HEK293 (cell line): ENCODE measurements at regions not wholly inside any gene's neighbourhood (a gene's known extent, or its start where the extent isn't known, plus 50 kb on each side); places are given as distances from the start of the nearest gene placed in this dataset.

ENCODE experiments used
- CTCF ChIA-PET: fragments of 350-600 bp; formaldehyde crosslinking; extraction: SDS; loops from one replicate; lab custom pipeline; 2021; ENCODE audit warnings: antibody characterized with exemption; lab: Yijun Ruan, JAX
- POLR2A ChIA-PET: fragments of 300-600 bp; formaldehyde crosslinking; extraction: SDS; loops from one replicate; lab custom pipeline; 2020; ENCODE audit warnings: antibody characterized with exemption, inconsistent platforms; lab: Yijun Ruan, JAX
- H3K27ac ChIP-seq: fragments of 200-500 bp; sonication (Bioruptor generic); 2 replicates; pipeline ENCODE4 v1.5.1; 2014; ENCODE audit warnings: low read depth, low read length, control low read depth, inconsistent platforms; ENCODE audit errors: extremely low read depth
- H3K36me3 ChIP-seq, 2 experiments: fragments of 200-500 bp in 1 of 2; sonication (Bioruptor generic) in 1 of 2; 1 replicate in 1 of 2; 2 replicates in 1 of 2; pipeline ENCODE4 v1.5.1; 2014 to 2017; ENCODE audit warnings: inconsistent platforms in 2 of 2, low read length in 2 of 2; ENCODE audit not compliant: control insufficient read depth in 2 of 2, insufficient read depth in 1 of 2
- H3K4me1 ChIP-seq: fragments of 200-500 bp; sonication (Bioruptor generic); 2 replicates; pipeline ENCODE4 v1.5.1; 2014; ENCODE audit warnings: mild to moderate bottlenecking, low read length, inconsistent platforms; ENCODE audit not compliant: control insufficient read depth, insufficient read depth
- H3K4me3 ChIP-seq: 2 replicates; pipeline ENCODE4 v1.5.1; 2011; ENCODE audit warnings: low read depth, mild to moderate bottlenecking, control low read depth, low read length, moderate library complexity
- H3K9me3 ChIP-seq: fragments of 200-500 bp; sonication (Bioruptor generic); 2 replicates; pipeline ENCODE4 v1.5.1; 2014; ENCODE audit warnings: low read depth, low read length, inconsistent platforms; ENCODE audit not compliant: control insufficient read depth, insufficient read depth
- ATF2 ChIP-seq: fragments of 450-650 bp; formaldehyde crosslinking; IDR thresholded peaks from 2 replicates; pipeline ENCODE4 v1.5.1; 2016; ENCODE audit warnings: missing biosample characterization, missing genetic modification characterization, low read depth
- BCL6B ChIP-seq: fragments of 450-650 bp; formaldehyde crosslinking; IDR thresholded peaks from 2 replicates; pipeline ENCODE4 v1.5.1; 2017; ENCODE audit warnings: missing biosample characterization, missing genetic modification characterization
- EGR2 ChIP-seq: fragments of 450-650 bp; formaldehyde crosslinking; IDR thresholded peaks from 2 replicates; pipeline ENCODE4 v1.5.1; 2016; ENCODE audit warnings: low read depth, missing biosample characterization, missing genetic modification characterization
- GLI4 ChIP-seq: fragments of 450-650 bp; formaldehyde crosslinking; IDR thresholded peaks from 2 replicates; pipeline ENCODE4 v1.5.1; 2016; ENCODE audit warnings: missing biosample characterization, missing genetic modification characterization
- HIC1 ChIP-seq: fragments of 450-650 bp; formaldehyde crosslinking; IDR thresholded peaks from 2 replicates; pipeline ENCODE4 v1.5.1; 2016; ENCODE audit warnings: missing biosample characterization, missing genetic modification characterization
- KLF1 ChIP-seq: fragments of 450-650 bp; formaldehyde crosslinking; IDR thresholded peaks from 2 replicates; pipeline ENCODE4 v1.5.1; 2016; ENCODE audit warnings: missing biosample characterization, missing genetic modification characterization
- OSR2 ChIP-seq: fragments of 450-650 bp; formaldehyde crosslinking; IDR thresholded peaks from 2 replicates; pipeline ENCODE4 v1.5.1; 2016; ENCODE audit warnings: missing biosample characterization, missing genetic modification characterization
- SALL2 ChIP-seq: fragments of 450-650 bp; formaldehyde crosslinking; IDR thresholded peaks from 2 replicates; pipeline ENCODE4 v1.5.0; 2017; ENCODE audit warnings: missing biosample characterization, mild to moderate bottlenecking, missing genetic modification characterization, borderline replicate concordance
- SCRT2 ChIP-seq: fragments of 450-650 bp; formaldehyde crosslinking; IDR thresholded peaks from 2 replicates; pipeline ENCODE4 v1.5.1; 2016; ENCODE audit warnings: missing biosample characterization, missing genetic modification characterization
- SP2 ChIP-seq: fragments of 450-650 bp; formaldehyde crosslinking; IDR thresholded peaks from 2 replicates; pipeline ENCODE4 v1.5.1; 2016; ENCODE audit warnings: missing biosample characterization, missing genetic modification characterization
- SP7 ChIP-seq: fragments of 450-650 bp; formaldehyde crosslinking; IDR thresholded peaks from 2 replicates; pipeline ENCODE4 v1.5.1; 2016; ENCODE audit warnings: missing biosample characterization, missing genetic modification characterization
- ZBTB1 ChIP-seq: fragments of 450-650 bp; formaldehyde crosslinking; IDR thresholded peaks from 2 replicates; pipeline ENCODE4 v1.5.1; 2016; ENCODE audit warnings: missing biosample characterization, missing genetic modification characterization
- ZBTB21 ChIP-seq: fragments of 450-650 bp; formaldehyde crosslinking; IDR thresholded peaks from 2 replicates; pipeline ENCODE4 v1.5.1; 2017; ENCODE audit warnings: missing biosample characterization, missing genetic modification characterization
- ZBTB48 ChIP-seq: fragments of 450-650 bp; formaldehyde crosslinking; IDR thresholded peaks from 2 replicates; pipeline ENCODE4 v1.5.1; 2016; ENCODE audit warnings: missing biosample characterization, missing genetic modification characterization
- ZFP3 ChIP-seq: fragments of 450-650 bp; formaldehyde crosslinking; IDR thresholded peaks from 2 replicates; pipeline ENCODE4 v1.5.1; 2016; ENCODE audit warnings: low read depth, missing biosample characterization, missing genetic modification characterization
- ZNF112 ChIP-seq: fragments of 450-650 bp; formaldehyde crosslinking; IDR thresholded peaks from 2 replicates; pipeline ENCODE4 v1.5.0; 2017; ENCODE audit warnings: missing biosample characterization, missing genetic modification characterization
- ZNF169 ChIP-seq: fragments of 450-650 bp; formaldehyde crosslinking; IDR thresholded peaks from 2 replicates; pipeline ENCODE4 v1.5.1; 2016; ENCODE audit warnings: missing biosample characterization, missing genetic modification characterization
- ZNF221 ChIP-seq: fragments of 450-650 bp; formaldehyde crosslinking; IDR thresholded peaks from 2 replicates; pipeline ENCODE4 v1.5.1; 2017; ENCODE audit warnings: missing biosample characterization, missing genetic modification characterization, borderline replicate concordance
- ZNF239 ChIP-seq: fragments of 450-650 bp; formaldehyde crosslinking; IDR thresholded peaks from 2 replicates; pipeline ENCODE4 v1.5.1; 2016; ENCODE audit warnings: missing biosample characterization, missing genetic modification characterization
- ZNF24 ChIP-seq: fragments of 450-650 bp; formaldehyde crosslinking; IDR thresholded peaks from 2 replicates; pipeline ENCODE4 v1.5.1; 2016; ENCODE audit warnings: missing biosample characterization, missing genetic modification characterization
- ZNF354C ChIP-seq: fragments of 450-650 bp; formaldehyde crosslinking; IDR thresholded peaks from 2 replicates; pipeline ENCODE4 v1.5.1; 2016; ENCODE audit warnings: missing biosample characterization, missing genetic modification characterization, low read depth, borderline replicate concordance
- ZNF394 ChIP-seq: fragments of 450-650 bp; formaldehyde crosslinking; IDR thresholded peaks from 2 replicates; pipeline ENCODE4 v1.5.1; 2016; ENCODE audit warnings: missing biosample characterization, missing genetic modification characterization, mild to moderate bottlenecking, moderate library complexity, borderline replicate concordance
- ZNF423 ChIP-seq: fragments of 450-650 bp; formaldehyde crosslinking; IDR thresholded peaks from 2 replicates; pipeline ENCODE4 v1.5.1; 2016; ENCODE audit warnings: missing biosample characterization, missing genetic modification characterization
- ZNF510 ChIP-seq: fragments of 450-650 bp; formaldehyde crosslinking; IDR thresholded peaks from 2 replicates; pipeline ENCODE4 v1.5.1; 2018; ENCODE audit warnings: mild to moderate bottlenecking, missing genetic modification characterization, missing biosample characterization; ENCODE audit not compliant: insufficient replicate concordance
- ZNF610 ChIP-seq: fragments of 450-650 bp; formaldehyde crosslinking; IDR thresholded peaks from 2 replicates; pipeline ENCODE4 v1.5.1; 2016; ENCODE audit warnings: missing biosample characterization, missing genetic modification characterization, borderline replicate concordance
- ZNF626 ChIP-seq: fragments of 450-650 bp; sonication (Bioruptor Pico); formaldehyde crosslinking; IDR thresholded peaks from 2 replicates; pipeline ENCODE4 v1.5.1; 2018; ENCODE audit warnings: missing biosample characterization, missing genetic modification characterization, inconsistent platforms
- ZNF664 ChIP-seq: fragments of 450-650 bp; formaldehyde crosslinking; IDR thresholded peaks from 2 replicates; pipeline ENCODE4 v1.5.1; 2016; ENCODE audit warnings: missing biosample characterization, missing genetic modification characterization
- TF ChIP-seq, protein P1 (sequence below): fragments of 450-650 bp; formaldehyde crosslinking; IDR thresholded peaks from 2 replicates; pipeline ENCODE4 v1.5.0; 2017; ENCODE audit warnings: missing biosample characterization, missing genetic modification characterization, borderline replicate concordance
- TF ChIP-seq, protein P2 (sequence below): fragments of 450-650 bp; formaldehyde crosslinking; IDR thresholded peaks from 2 replicates; pipeline ENCODE4 v1.5.1; 2016; ENCODE audit warnings: missing biosample characterization, missing genetic modification characterization

DNA sequence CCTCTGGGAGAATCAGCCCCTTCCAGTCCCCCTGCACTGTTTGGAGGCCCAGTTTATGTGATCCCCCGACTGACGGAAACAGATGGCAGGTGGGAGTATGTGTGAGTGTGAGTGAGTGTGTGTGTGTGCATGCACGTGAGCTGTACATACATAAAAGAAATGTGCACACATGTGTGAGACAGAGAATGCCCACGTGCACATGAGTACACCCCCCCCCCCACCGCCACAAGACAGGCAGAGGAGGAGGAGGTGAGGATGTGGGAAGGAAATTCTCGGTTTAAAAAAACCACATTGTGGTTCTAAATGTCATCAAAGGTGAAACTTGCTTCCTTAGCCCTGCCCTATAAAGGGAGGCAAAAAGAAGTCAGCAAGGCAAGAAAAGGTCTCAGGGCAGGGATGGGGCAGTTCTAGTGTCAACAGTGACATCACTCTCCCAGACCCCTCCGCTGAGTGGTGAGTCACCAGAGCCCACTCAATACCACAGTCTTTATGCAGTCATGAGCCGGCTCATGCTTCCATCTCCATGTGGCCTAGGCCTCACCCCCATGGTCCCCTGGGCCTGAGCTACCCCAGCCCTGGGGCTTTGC is 79.2 kb upstream of the HSPA9 start:
- no peak overlapping the region for H3K4me3 ChIP-seq
- ChIA-PET POLR2A (interaction anchor here (1.0 kb wide), 1 partner anchor 14 kb away, joined by 3 read pairs; no protein-coding TSS in a partner anchor), CTCF (interaction anchor here (0.5 to 1.4 kb wide), 6 partner anchors 16 to 1566 kb away, joined by 3 to 7 read pairs (median 3); no protein-coding TSS in a partner anchor)
- TF ChIP-seq ZNF394 (tag by site-specific recombination) (no peak), ZNF664 (tag by site-specific recombination) (no peak), GLI4 (tag by site-specific recombination) (no peak), ZNF24 (tag by site-specific recombination) (no peak), ZFP3 (tag by site-specific recombination) (no peak), ZNF169 (tag by site-specific recombination) (no peak), OSR2 (tag by site-specific recombination) (no peak), SP2 (tag by site-specific recombination) (no peak), BCL6B (tag by site-specific recombination) (no peak), SALL2 (tag by site-specific recombination) (no peak), ATF2 (tag by site-specific recombination) (no peak), EGR2 (peak; percentile 61; the same call in 1 of the 2 replicates), ZNF610 (no peak), ZNF112 (tag by site-specific recombination) (no peak), HIC1 (tag by site-specific recombination) (no peak), KLF1 (tag by site-specific recombination) (no peak), ZNF510 (no peak), ZBTB21 (peak; percentile 65), ZNF626 (tag by site-specific recombination) (no peak), ZBTB48 (tag by site-specific recombination) (0 out of 2 replicates have a peak, but pooled peaks have one; percentile 18), ZNF221 (tag by site-specific recombination) (no peak), ZBTB1 (tag by site-specific recombination) (no peak), SCRT2 (tag by site-specific recombination) (no peak), ZNF423 (tag by site-specific recombination) (no peak), ZNF239 (tag by site-specific recombination) (no peak), SP7 (0 out of 2 replicates have a peak, but pooled peaks have one; percentile 31), ZNF354C (tag by site-specific recombination) (no peak)
- TF ChIP-seq, protein P1, sequence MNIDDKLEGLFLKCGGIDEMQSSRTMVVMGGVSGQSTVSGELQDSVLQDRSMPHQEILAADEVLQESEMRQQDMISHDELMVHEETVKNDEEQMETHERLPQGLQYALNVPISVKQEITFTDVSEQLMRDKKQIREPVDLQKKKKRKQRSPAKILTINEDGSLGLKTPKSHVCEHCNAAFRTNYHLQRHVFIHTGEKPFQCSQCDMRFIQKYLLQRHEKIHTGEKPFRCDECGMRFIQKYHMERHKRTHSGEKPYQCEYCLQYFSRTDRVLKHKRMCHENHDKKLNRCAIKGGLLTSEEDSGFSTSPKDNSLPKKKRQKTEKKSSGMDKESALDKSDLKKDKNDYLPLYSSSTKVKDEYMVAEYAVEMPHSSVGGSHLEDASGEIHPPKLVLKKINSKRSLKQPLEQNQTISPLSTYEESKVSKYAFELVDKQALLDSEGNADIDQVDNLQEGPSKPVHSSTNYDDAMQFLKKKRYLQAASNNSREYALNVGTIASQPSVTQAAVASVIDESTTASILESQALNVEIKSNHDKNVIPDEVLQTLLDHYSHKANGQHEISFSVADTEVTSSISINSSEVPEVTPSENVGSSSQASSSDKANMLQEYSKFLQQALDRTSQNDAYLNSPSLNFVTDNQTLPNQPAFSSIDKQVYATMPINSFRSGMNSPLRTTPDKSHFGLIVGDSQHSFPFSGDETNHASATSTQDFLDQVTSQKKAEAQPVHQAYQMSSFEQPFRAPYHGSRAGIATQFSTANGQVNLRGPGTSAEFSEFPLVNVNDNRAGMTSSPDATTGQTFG = no peak
- TF ChIP-seq, protein P2, sequence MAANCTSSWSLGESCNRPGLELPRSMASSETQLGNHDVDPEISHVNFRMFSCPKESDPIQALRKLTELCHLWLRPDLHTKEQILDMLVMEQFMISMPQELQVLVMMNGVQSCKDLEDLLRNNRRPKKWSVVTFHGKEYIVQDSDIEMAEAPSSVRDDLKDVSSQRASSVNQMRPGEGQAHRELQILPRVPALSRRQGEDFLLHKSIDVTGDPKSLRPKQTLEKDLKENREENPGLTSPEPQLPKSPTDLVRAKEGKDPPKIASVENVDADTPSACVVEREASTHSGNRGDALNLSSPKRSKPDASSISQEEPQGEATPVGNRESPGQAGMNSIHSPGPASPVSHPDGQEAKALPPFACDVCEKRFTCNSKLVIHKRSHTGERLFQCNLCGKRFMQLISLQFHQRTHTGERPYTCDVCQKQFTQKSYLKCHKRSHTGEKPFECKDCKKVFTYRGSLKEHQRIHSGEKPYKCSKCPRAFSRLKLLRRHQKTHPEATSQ (tag by site-specific recombination) = no peak

More for the DNA sequence above, 79.2 kb upstream of the HSPA9 start:
- Histone ChIP-seq H3K27ac (no peak overlapping the region), H3K9me3 (no peaks in the 10 kb centered on the region), H3K36me3 (no peaks in the 10 kb centered on the region), H3K4me1 (no peaks in the 10 kb centered on the region; the same call in 1 of the 2 replicates)
